ENCODE measurements at regions not wholly inside any gene's neighbourhood (a gene's known extent, or its start where the extent isn't known, plus 50 kb on each side); places are given as distances from the start of the nearest gene placed in this dataset.

DNA sequence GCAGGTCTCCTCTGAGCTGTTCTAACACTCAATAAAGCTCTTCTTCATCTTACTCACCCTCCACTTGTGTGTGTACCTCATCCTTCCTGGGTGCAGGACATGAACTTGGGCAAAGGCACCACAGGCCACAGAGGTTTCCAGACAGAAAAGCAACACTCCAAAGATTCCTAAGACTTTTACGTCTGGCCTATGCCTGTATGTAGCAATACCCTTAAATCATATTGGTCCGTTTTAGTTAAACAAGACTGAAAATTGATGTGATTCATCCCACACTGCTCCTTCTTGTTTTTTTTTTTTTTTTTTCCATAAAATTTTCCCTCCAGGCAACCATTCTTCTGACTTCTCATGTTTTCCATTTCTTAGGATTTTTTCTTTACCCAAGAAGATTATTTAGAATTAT lies 404.3 kb downstream of the PID1 start:
- in situ Hi-C loops (cut with HindIII; ENCODE audit: extremely low pct_ligation_motif_present, low pct_unique_long_range_greater_than_20kb) = no loop called here
- no peaks in the 10 kb centered on the region for H3K4me1 ChIP-seq (ENCODE audit: insufficient read depth, low read length)
- H3K9me3 ChIP-seq (ENCODE audit: low read length) = peaks cover 93% of the 10 kb centered on the region
- POLR2A ChIA-PET = no interaction called here
- BruUV-seq (replicated peaks) = no TSS peak
- no peaks in the 10 kb centered on the region for H3K36me3 ChIP-seq (replicated peaks in 1 of 2; ENCODE audit: control insufficient read depth in 1 of 2, insufficient read depth in 2 of 2, low read length in 2 of 2)
- no peak overlapping the region for H3K4me3 ChIP-seq (replicated peaks in 1 of 3; ENCODE audit: insufficient read depth in 1 of 3, low read depth in 2 of 3, low read length in 3 of 3)
- no peaks in the 10 kb centered on the region for H3K79me2 ChIP-seq (ENCODE audit: insufficient read depth, low read length)
- intact Hi-C loops (cut with micrococcal nuclease; ENCODE audit: unreplicated experiment) = no loop called here
- no peak for ATAC-seq
- CTCF ChIA-PET (ENCODE audit: low intra/inter-chr PET ratio, low total read pairs) = no interaction called here
- H3K4me2 ChIP-seq (ENCODE audit: low read depth, low read length) = no peak overlapping the region
- DNase-seq (ENCODE audit: low spot score) = no peak
- FAIRE-seq = no peak
- no peaks in the 10 kb centered on the region for H3K27me3 ChIP-seq (ENCODE audit: control insufficient read depth in 1 of 2, insufficient read depth in 2 of 2, low read length in 2 of 2)
- H2AFZ ChIP-seq (ENCODE audit: low read length) = no peak overlapping the region
- H3K9ac ChIP-seq (ENCODE audit: insufficient read depth, low read depth, low read length) = no peak overlapping the region
- H4K20me1 ChIP-seq (ENCODE audit: insufficient read depth, low read length) = no peaks in the 10 kb centered on the region
- H3K27ac ChIP-seq (ENCODE audit: extremely low read length, insufficient read depth, low read length) = no peak overlapping the region
- 6% methylated on average over 2 of the region's 2 CpGs for WGBS (ENCODE audit: low lambda C conversion rate)
- TF ChIP-seq SIX1 (CRISPR knock-in tag; IDR thresholded peaks at IDR 0.05; ENCODE audit: borderline replicate concordance) (no peak), HOXA5 (CRISPR knock-in tag; IDR thresholded peaks at IDR 0.05) (no peak), ZMYM2 (CRISPR knock-in tag; IDR thresholded peaks at IDR 0.05) (no peak), TCF7 (IDR thresholded peaks at IDR 0.05; ENCODE audit: low read depth) (no peak), MTA1 (CRISPR knock-in tag; IDR thresholded peaks at IDR 0.05; ENCODE audit: borderline replicate concordance) (no peak), PHF20 (CRISPR knock-in tag; IDR thresholded peaks at IDR 0.05) (no peak)
- TF ChIP-seq, protein P1, sequence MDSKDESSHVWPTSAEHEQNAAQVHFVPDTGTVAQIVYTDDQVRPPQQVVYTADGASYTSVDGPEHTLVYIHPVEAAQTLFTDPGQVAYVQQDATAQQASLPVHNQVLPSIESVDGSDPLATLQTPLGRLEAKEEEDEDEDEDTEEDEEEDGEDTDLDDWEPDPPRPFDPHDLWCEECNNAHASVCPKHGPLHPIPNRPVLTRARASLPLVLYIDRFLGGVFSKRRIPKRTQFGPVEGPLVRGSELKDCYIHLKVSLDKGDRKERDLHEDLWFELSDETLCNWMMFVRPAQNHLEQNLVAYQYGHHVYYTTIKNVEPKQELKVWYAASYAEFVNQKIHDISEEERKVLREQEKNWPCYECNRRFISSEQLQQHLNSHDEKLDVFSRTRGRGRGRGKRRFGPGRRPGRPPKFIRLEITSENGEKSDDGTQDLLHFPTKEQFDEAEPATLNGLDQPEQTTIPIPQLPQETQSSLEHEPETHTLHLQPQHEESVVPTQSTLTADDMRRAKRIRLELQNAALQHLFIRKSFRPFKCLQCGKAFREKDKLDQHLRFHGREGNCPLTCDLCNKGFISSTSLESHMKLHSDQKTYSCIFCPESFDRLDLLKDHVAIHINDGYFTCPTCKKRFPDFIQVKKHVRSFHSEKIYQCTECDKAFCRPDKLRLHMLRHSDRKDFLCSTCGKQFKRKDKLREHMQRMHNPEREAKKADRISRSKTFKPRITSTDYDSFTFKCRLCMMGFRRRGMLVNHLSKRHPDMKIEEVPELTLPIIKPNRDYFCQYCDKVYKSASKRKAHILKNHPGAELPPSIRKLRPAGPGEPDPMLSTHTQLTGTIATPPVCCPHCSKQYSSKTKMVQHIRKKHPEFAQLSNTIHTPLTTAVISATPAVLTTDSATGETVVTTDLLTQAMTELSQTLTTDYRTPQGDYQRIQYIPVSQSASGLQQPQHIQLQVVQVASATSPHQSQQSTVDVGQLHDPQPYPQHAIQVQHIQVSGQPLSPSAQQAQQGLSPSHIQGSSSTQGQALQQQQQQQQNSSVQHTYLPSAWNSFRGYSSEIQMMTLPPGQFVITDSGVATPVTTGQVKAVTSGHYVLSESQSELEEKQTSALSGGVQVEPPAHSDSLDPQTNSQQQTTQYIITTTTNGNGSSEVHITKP (CRISPR knock-in tag; IDR thresholded peaks at IDR 0.05; ENCODE audit: low read depth) = no peak
- TF ChIP-seq, protein P2, sequence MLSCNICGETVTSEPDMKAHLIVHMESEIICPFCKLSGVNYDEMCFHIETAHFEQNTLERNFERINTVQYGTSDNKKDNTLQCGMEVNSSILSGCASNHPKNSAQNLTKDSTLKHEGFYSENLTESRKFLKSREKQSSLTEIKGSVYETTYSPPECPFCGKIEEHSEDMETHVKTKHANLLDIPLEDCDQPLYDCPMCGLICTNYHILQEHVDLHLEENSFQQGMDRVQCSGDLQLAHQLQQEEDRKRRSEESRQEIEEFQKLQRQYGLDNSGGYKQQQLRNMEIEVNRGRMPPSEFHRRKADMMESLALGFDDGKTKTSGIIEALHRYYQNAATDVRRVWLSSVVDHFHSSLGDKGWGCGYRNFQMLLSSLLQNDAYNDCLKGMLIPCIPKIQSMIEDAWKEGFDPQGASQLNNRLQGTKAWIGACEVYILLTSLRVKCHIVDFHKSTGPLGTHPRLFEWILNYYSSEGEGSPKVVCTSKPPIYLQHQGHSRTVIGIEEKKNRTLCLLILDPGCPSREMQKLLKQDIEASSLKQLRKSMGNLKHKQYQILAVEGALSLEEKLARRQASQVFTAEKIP (CRISPR knock-in tag; IDR thresholded peaks at IDR 0.05; ENCODE audit: borderline replicate concordance) = no peak
- TF ChIP-seq, protein P3, sequence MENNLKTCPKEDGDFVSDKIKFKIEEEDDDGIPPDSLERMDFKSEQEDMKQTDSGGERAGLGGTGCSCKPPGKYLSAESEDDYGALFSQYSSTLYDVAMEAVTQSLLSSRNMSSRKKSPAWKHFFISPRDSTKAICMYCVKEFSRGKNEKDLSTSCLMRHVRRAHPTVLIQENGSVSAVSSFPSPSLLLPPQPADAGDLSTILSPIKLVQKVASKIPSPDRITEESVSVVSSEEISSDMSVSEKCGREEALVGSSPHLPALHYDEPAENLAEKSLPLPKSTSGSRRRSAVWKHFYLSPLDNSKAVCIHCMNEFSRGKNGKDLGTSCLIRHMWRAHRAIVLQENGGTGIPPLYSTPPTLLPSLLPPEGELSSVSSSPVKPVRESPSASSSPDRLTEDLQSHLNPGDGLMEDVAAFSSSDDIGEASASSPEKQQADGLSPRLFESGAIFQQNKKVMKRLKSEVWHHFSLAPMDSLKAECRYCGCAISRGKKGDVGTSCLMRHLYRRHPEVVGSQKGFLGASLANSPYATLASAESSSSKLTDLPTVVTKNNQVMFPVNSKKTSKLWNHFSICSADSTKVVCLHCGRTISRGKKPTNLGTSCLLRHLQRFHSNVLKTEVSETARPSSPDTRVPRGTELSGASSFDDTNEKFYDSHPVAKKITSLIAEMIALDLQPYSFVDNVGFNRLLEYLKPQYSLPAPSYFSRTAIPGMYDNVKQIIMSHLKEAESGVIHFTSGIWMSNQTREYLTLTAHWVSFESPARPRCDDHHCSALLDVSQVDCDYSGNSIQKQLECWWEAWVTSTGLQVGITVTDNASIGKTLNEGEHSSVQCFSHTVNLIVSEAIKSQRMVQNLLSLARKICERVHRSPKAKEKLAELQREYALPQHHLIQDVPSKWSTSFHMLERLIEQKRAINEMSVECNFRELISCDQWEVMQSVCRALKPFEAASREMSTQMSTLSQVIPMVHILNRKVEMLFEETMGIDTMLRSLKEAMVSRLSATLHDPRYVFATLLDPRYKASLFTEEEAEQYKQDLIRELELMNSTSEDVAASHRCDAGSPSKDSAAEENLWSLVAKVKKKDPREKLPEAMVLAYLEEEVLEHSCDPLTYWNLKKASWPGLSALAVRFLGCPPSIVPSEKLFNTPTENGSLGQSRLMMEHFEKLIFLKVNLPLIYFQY (CRISPR knock-in tag; IDR thresholded peaks at IDR 0.05; ENCODE audit: borderline replicate concordance) = no peak
- TF ChIP-seq, protein P4, sequence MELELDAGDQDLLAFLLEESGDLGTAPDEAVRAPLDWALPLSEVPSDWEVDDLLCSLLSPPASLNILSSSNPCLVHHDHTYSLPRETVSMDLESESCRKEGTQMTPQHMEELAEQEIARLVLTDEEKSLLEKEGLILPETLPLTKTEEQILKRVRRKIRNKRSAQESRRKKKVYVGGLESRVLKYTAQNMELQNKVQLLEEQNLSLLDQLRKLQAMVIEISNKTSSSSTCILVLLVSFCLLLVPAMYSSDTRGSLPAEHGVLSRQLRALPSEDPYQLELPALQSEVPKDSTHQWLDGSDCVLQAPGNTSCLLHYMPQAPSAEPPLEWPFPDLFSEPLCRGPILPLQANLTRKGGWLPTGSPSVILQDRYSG (CRISPR knock-in tag; IDR thresholded peaks at IDR 0.05) = no peak
- TF ChIP-seq, protein P5, sequence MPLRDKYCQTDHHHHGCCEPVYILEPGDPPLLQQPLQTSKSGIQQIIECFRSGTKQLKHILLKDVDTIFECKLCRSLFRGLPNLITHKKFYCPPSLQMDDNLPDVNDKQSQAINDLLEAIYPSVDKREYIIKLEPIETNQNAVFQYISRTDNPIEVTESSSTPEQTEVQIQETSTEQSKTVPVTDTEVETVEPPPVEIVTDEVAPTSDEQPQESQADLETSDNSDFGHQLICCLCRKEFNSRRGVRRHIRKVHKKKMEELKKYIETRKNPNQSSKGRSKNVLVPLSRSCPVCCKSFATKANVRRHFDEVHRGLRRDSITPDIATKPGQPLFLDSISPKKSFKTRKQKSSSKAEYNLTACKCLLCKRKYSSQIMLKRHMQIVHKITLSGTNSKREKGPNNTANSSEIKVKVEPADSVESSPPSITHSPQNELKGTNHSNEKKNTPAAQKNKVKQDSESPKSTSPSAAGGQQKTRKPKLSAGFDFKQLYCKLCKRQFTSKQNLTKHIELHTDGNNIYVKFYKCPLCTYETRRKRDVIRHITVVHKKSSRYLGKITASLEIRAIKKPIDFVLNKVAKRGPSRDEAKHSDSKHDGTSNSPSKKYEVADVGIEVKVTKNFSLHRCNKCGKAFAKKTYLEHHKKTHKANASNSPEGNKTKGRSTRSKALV (CRISPR knock-in tag; IDR thresholded peaks at IDR 0.05) = no peak
- TF ChIP-seq, protein P6, sequence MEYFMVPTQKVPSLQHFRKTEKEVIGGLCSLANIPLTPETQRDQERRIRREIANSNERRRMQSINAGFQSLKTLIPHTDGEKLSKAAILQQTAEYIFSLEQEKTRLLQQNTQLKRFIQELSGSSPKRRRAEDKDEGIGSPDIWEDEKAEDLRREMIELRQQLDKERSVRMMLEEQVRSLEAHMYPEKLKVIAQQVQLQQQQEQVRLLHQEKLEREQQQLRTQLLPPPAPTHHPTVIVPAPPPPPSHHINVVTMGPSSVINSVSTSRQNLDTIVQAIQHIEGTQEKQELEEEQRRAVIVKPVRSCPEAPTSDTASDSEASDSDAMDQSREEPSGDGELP (IDR thresholded peaks at IDR 0.05; ENCODE audit: borderline replicate concordance, low read depth) = no peak

Measured in HepG2 (cell line).